A549 (cell line): ENCODE measurements at regions not wholly inside any gene's neighbourhood (a gene's known extent, or its start where the extent isn't known, plus 50 kb on each side); places are given as distances from the start of the nearest gene placed in this dataset.

ENCODE experiments used
- ATAC-seq, 2 experiments: fragments of 200-7000 bp in 1 of 2; fragments of >200 bp in 1 of 2; cut with Nextera tagmentation in 1 of 2; cut with Tn5 transposase in 1 of 2; 3 replicates each; pipeline versions ENCODE4 v1.8.0 to v1.9.1; 2018 to 2020; ENCODE audit warnings: mild to moderate bottlenecking in 1 of 2, moderate library complexity in 1 of 2
- CTCF ChIA-PET: fragments of 300-600 bp; sonication (Branson Sonifier 250); formaldehyde crosslinking; extraction: SDS; loops from one replicate; lab custom pipeline; 2021; ENCODE audit warnings: antibody characterized with exemption, inconsistent platforms; lab: Yijun Ruan, JAX
- POLR2A ChIA-PET: fragments of 350-600 bp; formaldehyde crosslinking; extraction: SDS; loops from one replicate; lab custom pipeline; 2021; ENCODE audit warnings: antibody characterized with exemption, inconsistent platforms; lab: Yijun Ruan, JAX
- DNase-seq, 2 experiments: peaks; one replicate each; pipeline versions ENCODE4 v3.0.0 to v3.0.0-alpha.2; 2011 to 2016; ENCODE audit warnings: low read depth in 1 of 2, low spot score in 1 of 2
- FAIRE-seq: peaks from 2 replicates; lab custom pipeline; 2011; peaks lifted over from hg19 to GRCh38; lab: Jason Lieb, UNC
- H3K27ac ChIP-seq, 2 experiments: fragments of >200 bp; sonication (Bioruptor Twin); formaldehyde crosslinking; 3 replicates each; pipeline ENCODE4 v1.5.1; 2016 to 2017
- H3K4me1 ChIP-seq: fragments of >200 bp; sonication (Bioruptor Twin); formaldehyde crosslinking; 3 replicates; pipeline ENCODE4 v1.6.1; 2016
- H3K4me2 ChIP-seq: fragments of >200 bp; sonication (Bioruptor Twin); formaldehyde crosslinking; 3 replicates; pipeline ENCODE4 v1.6.1; 2016
- H3K4me3 ChIP-seq: fragments of >200 bp; sonication (Bioruptor Twin); formaldehyde crosslinking; 3 replicates; pipeline ENCODE4 v1.5.1; 2016
- H3K9me3 ChIP-seq: fragments of >200 bp; sonication (Bioruptor Twin); formaldehyde crosslinking; 3 replicates; pipeline ENCODE4 v1.6.1; 2016
- BCL3 ChIP-seq: fragments of >200 bp; sonication (Bioruptor Twin); formaldehyde crosslinking; IDR thresholded peaks from 3 replicates; pipeline ENCODE4 v1.6.1; 2016
- CBX2 ChIP-seq: fragments of 200-600 bp; sonication (generic); IDR thresholded peaks from 2 replicates; pipeline ENCODE4 v1.6.1; 2016; ENCODE audit warnings: low read depth, mild to moderate bottlenecking, borderline replicate concordance
- CHD4 ChIP-seq: fragments of 200-600 bp; sonication (generic); IDR thresholded peaks from 2 replicates; pipeline ENCODE4 v1.6.1; 2016; ENCODE audit warnings: antibody characterized with exemption, mild to moderate bottlenecking, borderline replicate concordance
- CTCF ChIP-seq: fragments of >200 bp; sonication (Bioruptor Twin); formaldehyde crosslinking; IDR thresholded peaks from 3 replicates; pipeline ENCODE4 v1.5.1; 2016
- EHF ChIP-seq: fragments of 250-450 bp; sonication (Bioruptor Pico); IDR thresholded peaks from 2 replicates; pipeline ENCODE4 v1.5.0; 2020; ENCODE audit warnings: mild to moderate bottlenecking
- EHMT2 ChIP-seq: fragments of 200-600 bp; sonication (generic); IDR thresholded peaks from 2 replicates; pipeline ENCODE4 v1.6.1; 2016; ENCODE audit warnings: antibody characterized with exemption, low read depth, mild to moderate bottlenecking, moderate library complexity
- ELK1 ChIP-seq: fragments of 150-350 bp; IDR thresholded peaks from 2 replicates; pipeline ENCODE4 v1.6.1; 2014; ENCODE audit warnings: low read depth, mild to moderate bottlenecking, low read length
- EP300 ChIP-seq, 2 experiments: fragments of >200 bp; sonication (Bioruptor Twin); formaldehyde crosslinking; IDR thresholded peaks; 2 replicates in 1 of 2; 3 replicates in 1 of 2; pipeline ENCODE4 v1.6.1; 2016 to 2017
- FOSB ChIP-seq: fragments of 250-450 bp; sonication (Bioruptor Pico); IDR thresholded peaks from 2 replicates; pipeline ENCODE4 v1.5.0; 2020; ENCODE audit warnings: mild to moderate bottlenecking, moderate library complexity
- FOSL2 ChIP-seq, 2 experiments: fragments of 450-650 bp in 1 of 2; fragments of >200 bp in 1 of 2; sonication (Bioruptor Twin) in 1 of 2; formaldehyde crosslinking; IDR thresholded peaks; 2 replicates each; pipeline versions ENCODE4 v1.5.0 to v1.6.1; 2016 to 2020; ENCODE audit warnings: mild to moderate bottlenecking in 1 of 2, moderate library complexity in 1 of 2
- GATA3 ChIP-seq: IDR thresholded peaks from 2 replicates; pipeline ENCODE4 v1.6.1; 2012; ENCODE audit warnings: borderline replicate concordance
- HMGXB4 ChIP-seq: fragments of 250-450 bp; sonication (Bioruptor Pico); IDR thresholded peaks from 2 replicates; pipeline ENCODE4 v1.5.0; 2021; ENCODE audit warnings: mild to moderate bottlenecking, moderate library complexity, borderline replicate concordance
- HOXA7 ChIP-seq: fragments of 250-450 bp; sonication (Bioruptor Pico); IDR thresholded peaks from 2 replicates; pipeline ENCODE4 v1.5.0; 2020; ENCODE audit warnings: mild to moderate bottlenecking, moderate library complexity
- MAX ChIP-seq: IDR thresholded peaks from 2 replicates; pipeline ENCODE4 v1.6.1; 2012
- MAZ ChIP-seq: fragments of 150-350 bp; IDR thresholded peaks from 2 replicates; pipeline ENCODE4 v1.6.1; 2014; ENCODE audit warnings: antibody characterized with exemption, low read depth, low read length, borderline replicate concordance
- MYC ChIP-seq: IDR thresholded peaks from 2 replicates; pipeline ENCODE4 v1.6.1; 2012; ENCODE audit warnings: mild to moderate bottlenecking, inconsistent platforms, low read length, improper control_type of control experiment, borderline replicate concordance
- PBX3 ChIP-seq: IDR thresholded peaks from 2 replicates; pipeline ENCODE4 v1.6.1; 2012
- POLR2AphosphoS2 ChIP-seq: conservative IDR thresholded peaks from 2 replicates; pipeline ENCODE4 v1.6.1; 2012; ENCODE audit warnings: low read length, improper control_type of control experiment, inconsistent platforms
- RAD21 ChIP-seq, 2 experiments: fragments of >200 bp in 1 of 2; sonication (Bioruptor Twin) in 1 of 2; formaldehyde crosslinking in 1 of 2; IDR thresholded peaks in 1 of 2; conservative IDR thresholded peaks in 1 of 2; 2 replicates in 1 of 2; 3 replicates in 1 of 2; pipeline ENCODE4 v1.6.1; 2012 to 2018; ENCODE audit warnings: inconsistent platforms in 1 of 2
- REST ChIP-seq: fragments of 200-600 bp; sonication (generic); IDR thresholded peaks from 2 replicates; pipeline ENCODE4 v1.6.1; 2016; ENCODE audit warnings: antibody characterized with exemption, mild to moderate bottlenecking, moderate library complexity
- RNF2 ChIP-seq: fragments of 200-600 bp; sonication (generic); IDR thresholded peaks from 2 replicates; pipeline ENCODE4 v1.6.1; 2016; ENCODE audit warnings: low read depth, mild to moderate bottlenecking, antibody characterized with exemption, moderate library complexity, borderline replicate concordance
- SMC3 ChIP-seq: fragments of >200 bp; sonication (Bioruptor Twin); formaldehyde crosslinking; IDR thresholded peaks from 3 replicates; pipeline ENCODE4 v1.6.1; 2018; ENCODE audit warnings: inconsistent platforms
- SREBF2 ChIP-seq: fragments of 450-650 bp; IDR thresholded peaks from 2 replicates; pipeline ENCODE4 v1.6.1; 2014; ENCODE audit warnings: mild to moderate bottlenecking, moderate library complexity
- TP53 ChIP-seq: fragments of 250-450 bp; sonication (Bioruptor Pico); IDR thresholded peaks from 2 replicates; pipeline ENCODE4 v1.5.0; 2021; ENCODE audit warnings: mild to moderate bottlenecking, moderate library complexity
- ZSCAN20 ChIP-seq: fragments of 250-450 bp; sonication (Bioruptor Pico); IDR thresholded peaks from 2 replicates; pipeline ENCODE4 v1.8.0; 2022; ENCODE audit warnings: mild to moderate bottlenecking, moderate library complexity
- WGBS: methylation state at CpG from one replicate; pipeline ENCODE4 v1.1.6; 2017; ENCODE audit errors: missing lambda C conversion rate; 5-methylcytosine and 5-hydroxymethylcytosine counted together

- ATAC-seq (no peak), DNase-seq (no peak), FAIRE-seq (no peak)
- no peak overlapping the region for H3K27ac ChIP-seq
- H3K4me2 ChIP-seq: no peak overlapping the region
- H3K4me3 ChIP-seq: no peak overlapping the region
- WGBS: 0% methylated on average over 1 of the region's 1 CpG
- TF ChIP-seq MAX (no peak), HOXA7 (no peak), GATA3 (no peak), HMGXB4 (no peak), BCL3 (no peak), SMC3 (no peak), ELK1 (no peak), CBX2 (no peak), EHF (CRISPR knock-in tag) (no peak), EP300 (IDR thresholded peaks at IDR 0.05) (no peak), ZSCAN20 (CRISPR knock-in tag) (no peak)
- ChIA-PET POLR2A (no interaction called here), CTCF (no interaction called here)
- H3K9me3 ChIP-seq: no peaks in the 10 kb centered on the region
- no peaks in the 10 kb centered on the region for H3K4me1 ChIP-seq
These were observed 154.0 kb upstream of the MANEA start for GRCh38 chr6:95423331-95423730.

GRCh38 chr6:95431637-95432228 is 145.6 kb upstream of the MANEA start:
- no peak for ATAC-seq
- ChIA-PET CTCF (no interaction called here), POLR2A (no interaction called here)
- 24% methylated on average over 2 of the region's 2 CpGs for WGBS
- no peak overlapping the region for H3K4me3 ChIP-seq
- FAIRE-seq: no peak
- H3K4me2 ChIP-seq: no peak overlapping the region
- H3K27ac ChIP-seq: no peak overlapping the region
- no peaks in the 10 kb centered on the region for H3K9me3 ChIP-seq
- DNase-seq: peak; percentile 5 to 38
- no peaks in the 10 kb centered on the region for H3K4me1 ChIP-seq
- no peak for TF ChIP-seq TP53 (CRISPR knock-in tag)
- no peak for TF ChIP-seq POLR2AphosphoS2
- no peak for TF ChIP-seq SREBF2
- TF ChIP-seq CHD4: no peak
- TF ChIP-seq FOSB: no peak
- TF ChIP-seq FOSL2 (IDR thresholded peaks at IDR 0.05): no peak
- TF ChIP-seq FOSL2 (CRISPR knock-in tag; IDR thresholded peaks at IDR 0.05): no peak
- no peak for TF ChIP-seq EHMT2
- peak; percentile 62 to 66 for TF ChIP-seq RAD21 (conservative IDR thresholded peaks at IDR 0.05 in 1 of 2, IDR thresholded peaks at IDR 0.05 in 1 of 2)
- TF ChIP-seq RNF2: no peak
- TF ChIP-seq CTCF: peak; percentile 62
- TF ChIP-seq MAZ: no peak
- TF ChIP-seq SMC3: peak; percentile 57
- TF ChIP-seq CBX2: no peak
- TF ChIP-seq MAX: no peak
- TF ChIP-seq PBX3: no peak
- TF ChIP-seq MYC: no peak
- TF ChIP-seq GATA3: no peak
- TF ChIP-seq REST: no peak
